GM21367 (cell line): ENCODE measurements at regions not wholly inside any gene's neighbourhood (a gene's known extent, or its start where the extent isn't known, plus 50 kb on each side); places are given as distances from the start of the nearest gene placed in this dataset.

Experiments used
- ATAC-seq: cut with Tn5 transposase; IDR thresholded peaks from one replicate; pipeline ENCODE4 v1.9.1; 2021; ENCODE audit not compliant: unreplicated experiment

GRCh38 chr1:83773059-83773458 lies 225.9 kb downstream of the TTLL7 start:
- ATAC-seq = no peak

DNA sequence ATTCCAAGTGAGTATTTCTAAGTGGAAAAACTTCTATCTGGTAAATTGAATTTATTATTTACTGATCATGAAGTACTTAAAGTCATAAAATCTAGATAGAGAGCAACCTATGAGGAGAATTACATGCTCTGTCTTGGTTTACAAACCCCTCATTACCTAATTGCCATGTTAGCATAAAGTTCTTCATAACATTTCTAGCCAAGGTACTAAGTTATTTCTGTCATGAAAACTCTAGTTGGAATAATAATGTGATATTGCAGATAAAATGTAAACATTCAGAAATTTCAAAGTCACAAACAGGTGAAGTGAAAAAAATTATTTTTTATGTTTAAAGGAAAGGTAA lies 228.6 kb downstream of the TTLL7 start:
- ATAC-seq = no peak

GRCh38 chr1:83769594-83770318 lies 229.2 kb downstream of the TTLL7 start:
- ATAC-seq = no peak

DNA sequence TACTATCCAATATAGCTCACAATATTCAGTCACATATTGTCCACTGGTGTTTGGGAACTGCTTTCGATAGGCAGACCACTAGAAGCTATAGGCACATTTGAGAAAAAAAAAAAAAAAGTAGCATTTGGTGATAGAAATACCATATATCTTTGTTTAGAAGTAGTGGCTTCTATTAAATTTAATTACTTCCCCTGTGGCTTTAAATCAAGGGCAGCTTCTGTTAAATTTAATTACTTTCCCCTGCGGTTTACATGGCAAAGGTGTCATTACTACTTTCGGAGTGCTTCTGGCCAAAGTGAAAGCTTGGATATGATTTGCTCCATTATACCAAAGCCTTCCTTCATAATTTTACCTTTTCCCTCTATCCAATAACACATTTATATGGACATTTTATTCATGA lies 229.9 kb downstream of the TTLL7 start:
- ATAC-seq = no peak

DNA sequence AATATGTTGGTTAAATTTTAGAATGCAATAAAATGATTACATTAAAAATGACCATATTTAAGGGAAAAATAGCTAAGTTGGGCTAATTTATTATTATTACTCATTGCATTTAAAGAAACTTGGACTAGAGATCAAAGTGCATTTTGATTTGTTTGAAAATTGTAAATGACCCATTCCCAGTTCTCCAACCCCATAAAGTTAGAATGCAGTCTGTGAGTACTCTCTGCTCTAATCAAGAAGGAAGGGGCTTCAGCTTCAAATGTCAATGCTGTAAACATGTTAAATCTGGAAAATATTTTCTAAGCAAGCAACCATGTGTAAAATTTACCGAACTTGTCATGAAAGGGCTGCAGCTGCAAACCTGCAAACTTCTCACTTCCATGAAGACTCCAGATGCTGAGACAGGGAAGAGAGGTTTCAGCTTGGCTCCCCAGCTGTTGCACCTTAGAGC lies 232.7 kb downstream of the TTLL7 start:
- ATAC-seq = no peak

DNA sequence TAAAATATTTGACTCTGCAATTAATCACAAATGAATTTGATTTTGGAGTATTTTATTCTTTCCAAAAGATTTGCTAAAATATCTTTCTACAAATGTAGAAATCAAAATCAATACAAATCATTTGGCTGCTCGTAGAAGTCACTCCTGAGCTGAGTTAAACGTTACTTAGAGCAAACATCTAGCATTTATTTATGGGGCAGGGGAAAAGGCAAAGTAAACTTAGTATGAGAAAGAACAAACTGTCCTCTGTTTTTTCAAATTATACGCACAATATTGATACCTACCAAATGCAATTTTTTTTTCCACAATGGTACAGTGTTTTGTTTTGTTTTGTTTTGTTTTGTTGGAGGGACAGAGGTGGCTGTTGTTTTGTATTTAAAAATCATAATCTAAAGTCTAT lies 233.8 kb downstream of the TTLL7 start:
- no peak for ATAC-seq

- ATAC-seq = no peak
Measured at GRCh38 chr1:83764209-83764608, 234.7 kb downstream of the TTLL7 start.

DNA sequence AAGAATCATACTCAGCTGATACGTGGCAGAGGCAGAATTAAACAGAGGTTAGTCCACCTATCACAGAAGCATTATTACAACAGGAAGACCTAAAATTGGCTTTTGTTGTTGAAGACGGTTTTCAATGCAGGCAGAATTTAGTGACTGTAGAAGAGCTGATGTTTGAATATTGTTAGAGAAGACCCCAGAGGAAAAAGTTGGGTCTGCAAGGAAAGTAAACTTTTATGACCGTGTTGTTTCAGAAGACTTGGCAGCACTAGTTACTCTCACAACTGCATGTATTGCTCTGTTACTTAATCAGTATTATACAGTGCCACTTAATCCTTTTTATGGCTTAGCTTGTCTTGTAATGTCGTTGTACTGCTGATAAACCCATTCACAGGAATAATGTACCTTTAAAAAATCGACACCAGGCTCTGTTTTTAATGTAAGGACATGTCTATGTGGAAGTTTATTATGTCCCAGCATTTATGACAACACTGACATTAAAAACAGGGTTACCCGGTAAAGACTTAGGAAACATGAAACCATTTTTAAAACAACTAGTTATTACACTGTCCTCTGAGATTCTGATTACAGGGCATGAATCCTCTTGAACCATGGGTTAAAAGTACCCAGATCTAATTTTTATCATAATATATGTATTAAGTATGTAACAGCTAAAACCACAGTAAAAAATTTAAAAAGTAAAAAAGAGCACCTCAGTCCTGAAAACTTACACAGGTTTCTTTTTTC lies 235.4 kb downstream of the TTLL7 start:
- no peak for ATAC-seq

DNA sequence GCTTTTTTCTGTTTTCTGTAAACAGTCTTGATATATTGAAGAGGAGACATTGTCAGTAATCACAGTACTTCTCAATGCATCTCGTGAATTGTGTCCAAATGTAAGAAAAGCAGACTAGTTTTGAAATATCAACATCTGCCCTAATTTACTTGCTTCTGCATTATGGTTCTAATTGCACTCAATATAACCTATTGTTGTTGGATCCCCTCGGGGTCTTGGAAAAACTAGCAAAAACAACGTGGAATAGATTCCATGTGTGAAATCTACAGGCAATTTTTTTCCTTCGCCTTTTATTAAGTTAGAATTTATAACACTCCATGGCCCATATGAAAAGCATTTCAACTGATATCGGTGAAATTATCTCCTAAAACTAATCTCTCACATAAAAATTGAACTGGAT lies 236.5 kb downstream of the TTLL7 start:
- no peak for ATAC-seq

- no peak for ATAC-seq
Measured at GRCh38 chr1:83762039-83762365, 236.9 kb downstream of the TTLL7 start.

DNA sequence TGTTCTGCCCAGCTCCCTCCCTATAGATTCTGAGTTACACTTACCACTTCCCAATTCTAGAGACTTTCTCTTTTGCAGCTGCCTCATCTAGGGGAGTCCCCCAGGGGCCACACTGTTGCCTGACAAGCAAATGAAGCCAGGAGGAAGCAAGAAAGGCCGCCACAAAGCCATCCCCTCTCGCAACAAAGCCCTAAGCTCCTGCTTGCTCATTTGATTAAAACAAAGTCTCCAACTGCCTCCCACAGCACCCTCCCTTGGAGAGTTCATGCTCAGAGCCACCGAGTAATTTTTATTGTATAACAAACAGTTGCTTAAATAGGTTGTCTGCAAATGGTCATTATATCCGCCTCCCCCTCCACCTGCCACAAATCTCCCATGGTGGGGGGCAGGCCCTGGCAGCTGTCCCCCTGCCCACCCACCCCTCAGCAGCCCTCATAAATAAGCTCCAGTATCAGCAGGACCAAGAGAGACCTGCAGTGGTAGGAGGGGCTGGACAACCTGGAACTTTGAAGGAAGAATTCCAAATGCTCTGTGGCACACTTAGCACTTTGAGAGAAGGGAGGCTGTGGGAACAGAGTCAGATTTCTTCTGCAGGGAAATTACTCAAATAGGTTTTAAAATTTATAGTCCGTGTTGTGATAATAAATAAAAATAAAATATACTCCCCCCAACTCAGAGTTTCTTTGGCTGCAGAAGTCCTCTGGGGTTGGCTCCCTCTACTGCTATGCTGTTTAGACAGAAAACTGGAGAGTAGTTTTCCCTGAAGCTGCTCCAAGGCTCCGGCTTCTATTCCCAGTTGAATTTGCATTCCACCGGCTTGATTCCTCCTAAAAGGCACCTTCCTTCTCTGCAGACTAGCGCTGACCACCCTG lies 237.5 kb downstream of the TTLL7 start:
- ATAC-seq = peak; percentile 100

DNA sequence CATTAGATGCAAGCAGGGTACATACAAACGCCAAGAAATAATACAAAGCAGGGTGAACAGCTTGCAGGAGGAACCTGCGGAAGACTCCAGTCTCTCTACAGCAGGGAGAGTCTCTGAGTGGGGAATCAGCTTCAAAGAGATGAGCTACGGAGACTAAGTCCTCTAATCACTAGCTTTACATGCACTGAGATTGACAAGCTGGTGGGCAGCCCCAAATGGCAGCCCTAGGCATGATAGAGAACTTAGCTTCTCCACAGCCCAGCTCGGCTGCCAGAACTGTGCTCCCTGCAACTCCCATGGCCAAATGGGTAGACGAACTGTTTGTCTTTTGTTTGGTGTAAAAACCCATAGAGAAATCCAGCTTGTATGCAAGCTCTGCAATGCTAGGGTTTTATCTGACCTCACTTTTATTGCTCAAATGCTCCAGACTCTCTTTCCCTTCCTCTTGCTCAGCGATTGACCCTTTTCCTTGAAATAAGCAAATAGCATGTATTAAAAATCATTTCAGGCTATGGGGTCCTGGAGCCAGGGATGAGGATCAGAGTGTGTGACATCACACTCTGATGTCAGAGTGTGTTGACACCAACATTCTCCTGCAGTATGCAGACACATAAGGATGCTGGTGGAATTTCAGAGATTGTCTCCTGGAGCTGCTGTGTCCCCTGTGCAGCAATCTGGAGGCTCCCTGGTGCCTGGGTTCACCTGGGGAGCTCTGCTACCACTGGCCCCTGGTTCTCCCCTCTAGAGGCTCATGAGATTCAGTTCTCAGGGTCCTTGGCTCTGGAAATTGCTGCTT lies 238.5 kb downstream of the TTLL7 start:
- peak; percentile 6 for ATAC-seq

- no peak for ATAC-seq
Measured at GRCh38 chr1:83756984-83757717, 241.8 kb downstream of the TTLL7 start.

- no peak for ATAC-seq
Measured at GRCh38 chr1:83751602-83752001, 247.3 kb downstream of the TTLL7 start.

- no peak for ATAC-seq
Measured at GRCh38 chr1:83750201-83750600, 248.7 kb downstream of the TTLL7 start.

DNA sequence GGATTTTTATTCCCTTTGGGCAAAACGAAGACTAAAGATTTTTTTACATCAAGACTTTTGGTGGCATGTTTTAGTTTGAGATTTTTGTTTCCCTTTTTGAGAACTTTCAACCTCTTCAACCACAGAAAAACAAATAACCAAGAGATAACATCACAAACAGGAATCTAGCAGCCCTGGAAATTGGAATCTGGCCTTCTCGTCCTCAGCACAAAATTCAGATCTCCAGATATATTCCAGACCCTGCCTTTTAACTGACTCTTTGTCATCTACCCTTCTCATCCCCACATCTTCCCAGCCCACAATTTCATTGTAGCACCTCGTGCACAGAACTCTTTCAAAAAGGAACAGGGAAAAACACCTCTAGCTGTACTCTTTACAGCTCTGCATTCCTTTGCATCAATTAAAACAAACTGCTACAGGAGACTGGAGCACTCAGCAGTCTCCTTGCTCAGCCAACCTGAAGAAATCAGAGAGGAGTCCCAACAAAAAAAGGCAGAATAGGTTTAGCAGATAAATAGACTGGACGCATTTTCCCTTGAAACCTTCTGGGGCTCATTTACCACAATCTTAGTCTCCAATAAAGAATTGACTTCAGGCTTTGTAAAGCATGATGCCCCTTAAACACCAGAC lies 251.0 kb downstream of the TTLL7 start:
- no peak for ATAC-seq

DNA sequence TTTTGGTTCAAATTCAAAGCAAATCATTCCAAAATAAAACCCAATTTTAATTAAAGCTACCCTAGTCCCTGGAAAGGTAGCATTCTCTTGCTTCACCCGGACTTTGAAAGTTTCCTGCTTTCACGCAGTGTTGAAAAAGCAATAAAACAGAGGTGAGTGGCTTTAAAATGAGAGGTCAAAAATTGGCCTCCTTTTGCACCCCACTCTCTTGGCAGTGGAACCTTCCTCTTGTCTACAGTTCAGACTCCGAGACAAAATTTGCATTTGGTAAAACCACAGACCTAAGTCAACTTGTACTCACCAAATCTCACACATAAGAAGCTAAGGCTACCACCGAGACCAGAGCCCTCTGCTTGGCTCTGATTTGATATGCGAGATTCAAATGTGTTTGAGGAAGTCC lies 252.7 kb downstream of the TTLL7 start:
- peak; percentile 87 for ATAC-seq

GRCh38 chr1:83742446-83742845 lies 256.5 kb downstream of the TTLL7 start:
- no peak for ATAC-seq

DNA sequence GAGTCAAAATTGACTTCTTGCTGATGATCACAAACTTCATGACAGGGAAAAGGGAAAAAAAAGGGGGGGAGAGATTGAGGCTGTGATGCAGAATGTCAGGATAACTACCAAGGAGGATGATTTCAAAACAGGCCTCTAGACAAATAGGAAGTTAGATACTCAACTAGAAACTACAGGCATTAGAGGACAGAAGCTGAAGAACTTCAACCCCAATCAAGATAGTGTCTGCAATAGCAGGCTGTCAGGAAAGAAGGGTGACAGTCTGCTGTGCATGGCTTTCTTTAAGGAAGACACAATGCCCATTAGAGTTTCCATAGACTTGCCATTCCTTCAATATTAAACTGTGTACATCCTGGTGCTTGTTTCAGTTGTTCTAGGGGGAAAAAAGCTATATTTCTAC lies 257.2 kb downstream of the TTLL7 start:
- ATAC-seq = no peak

- no peak for ATAC-seq
Measured at GRCh38 chr1:83741348-83741747, 257.6 kb downstream of the TTLL7 start.
